HEK293 (cell line): ENCODE measurements at regions not wholly inside any gene's neighbourhood (a gene's known extent, or its start where the extent isn't known, plus 50 kb on each side); places are given as distances from the start of the nearest gene placed in this dataset.
A peak's percentile ranks its signal among the peaks of the same experiment; 100 is the strongest.

ENCODE experiments used
- CTCF ChIA-PET: fragments of 350-600 bp; formaldehyde crosslinking; extraction: SDS; loops from one replicate; lab custom pipeline; 2021; ENCODE audit warnings: antibody characterized with exemption; lab: Yijun Ruan, JAX
- POLR2A ChIA-PET: fragments of 300-600 bp; formaldehyde crosslinking; extraction: SDS; loops from one replicate; lab custom pipeline; 2020; ENCODE audit warnings: antibody characterized with exemption, inconsistent platforms; lab: Yijun Ruan, JAX
- H3K27ac ChIP-seq: fragments of 200-500 bp; sonication (Bioruptor generic); 2 replicates; pipeline ENCODE4 v1.5.1; 2014; ENCODE audit warnings: low read depth, low read length, control low read depth, inconsistent platforms; ENCODE audit errors: extremely low read depth
- H3K36me3 ChIP-seq, 2 experiments: fragments of 200-500 bp in 1 of 2; sonication (Bioruptor generic) in 1 of 2; 1 replicate in 1 of 2; 2 replicates in 1 of 2; pipeline ENCODE4 v1.5.1; 2014 to 2017; ENCODE audit warnings: inconsistent platforms in 2 of 2, low read length in 2 of 2; ENCODE audit not compliant: control insufficient read depth in 2 of 2, insufficient read depth in 1 of 2
- H3K4me1 ChIP-seq: fragments of 200-500 bp; sonication (Bioruptor generic); 2 replicates; pipeline ENCODE4 v1.5.1; 2014; ENCODE audit warnings: mild to moderate bottlenecking, low read length, inconsistent platforms; ENCODE audit not compliant: control insufficient read depth, insufficient read depth
- H3K4me3 ChIP-seq: 2 replicates; pipeline ENCODE4 v1.5.1; 2011; ENCODE audit warnings: low read depth, mild to moderate bottlenecking, control low read depth, low read length, moderate library complexity
- H3K9me3 ChIP-seq: fragments of 200-500 bp; sonication (Bioruptor generic); 2 replicates; pipeline ENCODE4 v1.5.1; 2014; ENCODE audit warnings: low read depth, low read length, inconsistent platforms; ENCODE audit not compliant: control insufficient read depth, insufficient read depth
- WT1 ChIP-seq: fragments of 450-650 bp; formaldehyde crosslinking; IDR thresholded peaks from 2 replicates; pipeline ENCODE4 v1.5.1; 2016; ENCODE audit warnings: missing biosample characterization, missing genetic modification characterization
- YY2 ChIP-seq: fragments of 450-650 bp; formaldehyde crosslinking; IDR thresholded peaks from 2 replicates; pipeline ENCODE4 v1.5.1; 2016; ENCODE audit warnings: missing biosample characterization, missing genetic modification characterization
- ZFHX2 ChIP-seq: fragments of 450-650 bp; formaldehyde crosslinking; conservative IDR thresholded peaks from 2 replicates; pipeline ENCODE4 v1.5.1; 2016; ENCODE audit warnings: missing biosample characterization, missing genetic modification characterization
- ZNF114 ChIP-seq: fragments of 450-650 bp; formaldehyde crosslinking; IDR thresholded peaks from 2 replicates; pipeline ENCODE4 v1.5.0; 2017; ENCODE audit warnings: missing biosample characterization, missing genetic modification characterization
- ZNF629 ChIP-seq: fragments of 450-650 bp; formaldehyde crosslinking; IDR thresholded peaks from 2 replicates; pipeline ENCODE4 v1.5.1; 2017; ENCODE audit warnings: missing biosample characterization, missing genetic modification characterization
- TF ChIP-seq, protein P1 (sequence below): fragments of 450-650 bp; formaldehyde crosslinking; IDR thresholded peaks from 2 replicates; pipeline ENCODE4 v1.5.1; 2017; ENCODE audit warnings: missing biosample characterization, mild to moderate bottlenecking, missing genetic modification characterization, moderate library complexity
- TF ChIP-seq, protein P2 (sequence below): fragments of 450-650 bp; formaldehyde crosslinking; IDR thresholded peaks from 2 replicates; pipeline ENCODE4 v1.5.1; 2016; ENCODE audit warnings: missing biosample characterization, missing genetic modification characterization
- TF ChIP-seq, protein P3 (sequence below): fragments of 450-650 bp; formaldehyde crosslinking; IDR thresholded peaks from 2 replicates; pipeline ENCODE4 v1.5.1; 2016; ENCODE audit warnings: missing biosample characterization, missing genetic modification characterization, borderline replicate concordance

DNA sequence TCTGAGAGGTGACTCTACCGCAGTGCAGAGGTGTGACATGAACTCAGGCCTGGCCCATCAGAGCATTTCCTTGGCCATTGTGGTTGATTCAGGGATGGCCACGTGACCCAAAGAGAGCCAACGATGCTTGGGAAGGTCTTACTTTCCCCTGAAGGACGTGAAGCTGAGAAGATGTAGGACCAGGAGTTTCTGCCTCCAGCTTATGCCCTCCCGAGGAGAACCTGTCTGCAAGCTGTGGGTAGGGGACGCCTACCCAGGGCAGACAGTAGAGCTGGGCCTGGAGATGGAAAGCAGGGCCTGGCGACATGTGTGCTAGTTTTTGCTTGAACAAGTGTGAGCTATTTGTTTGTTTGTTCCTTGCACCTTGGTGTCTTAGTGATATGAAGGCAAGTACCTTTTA, 89.4 kb downstream of the RPLP1 start:
- ChIA-PET POLR2A (no interaction called here), CTCF (interaction anchor here (0.9 kb wide), 1 partner anchor 181 kb away, joined by 5 read pairs; no protein-coding TSS in a partner anchor)
- Histone ChIP-seq H3K4me1 (no peaks in the 10 kb centered on the region; the same call in 1 of the 2 replicates), H3K9me3 (no peaks in the 10 kb centered on the region), H3K4me3 (no peak overlapping the region), H3K36me3 (no peaks in the 10 kb centered on the region), H3K27ac (no peak overlapping the region)
- TF ChIP-seq, protein P1, sequence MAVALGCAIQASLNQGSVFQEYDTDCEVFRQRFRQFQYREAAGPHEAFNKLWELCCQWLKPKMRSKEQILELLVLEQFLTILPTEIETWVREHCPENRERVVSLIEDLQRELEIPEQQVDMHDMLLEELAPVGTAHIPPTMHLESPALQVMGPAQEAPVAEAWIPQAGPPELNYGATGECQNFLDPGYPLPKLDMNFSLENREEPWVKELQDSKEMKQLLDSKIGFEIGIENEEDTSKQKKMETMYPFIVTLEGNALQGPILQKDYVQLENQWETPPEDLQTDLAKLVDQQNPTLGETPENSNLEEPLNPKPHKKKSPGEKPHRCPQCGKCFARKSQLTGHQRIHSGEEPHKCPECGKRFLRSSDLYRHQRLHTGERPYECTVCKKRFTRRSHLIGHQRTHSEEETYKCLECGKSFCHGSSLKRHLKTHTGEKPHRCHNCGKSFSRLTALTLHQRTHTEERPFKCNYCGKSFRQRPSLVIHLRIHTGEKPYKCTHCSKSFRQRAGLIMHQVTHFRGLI (tag by site-specific recombination): no peak
- TF ChIP-seq ZNF114 (no peak), WT1 (tag by site-specific recombination) (no peak), ZNF629 (tag by site-specific recombination) (no peak)

DNA sequence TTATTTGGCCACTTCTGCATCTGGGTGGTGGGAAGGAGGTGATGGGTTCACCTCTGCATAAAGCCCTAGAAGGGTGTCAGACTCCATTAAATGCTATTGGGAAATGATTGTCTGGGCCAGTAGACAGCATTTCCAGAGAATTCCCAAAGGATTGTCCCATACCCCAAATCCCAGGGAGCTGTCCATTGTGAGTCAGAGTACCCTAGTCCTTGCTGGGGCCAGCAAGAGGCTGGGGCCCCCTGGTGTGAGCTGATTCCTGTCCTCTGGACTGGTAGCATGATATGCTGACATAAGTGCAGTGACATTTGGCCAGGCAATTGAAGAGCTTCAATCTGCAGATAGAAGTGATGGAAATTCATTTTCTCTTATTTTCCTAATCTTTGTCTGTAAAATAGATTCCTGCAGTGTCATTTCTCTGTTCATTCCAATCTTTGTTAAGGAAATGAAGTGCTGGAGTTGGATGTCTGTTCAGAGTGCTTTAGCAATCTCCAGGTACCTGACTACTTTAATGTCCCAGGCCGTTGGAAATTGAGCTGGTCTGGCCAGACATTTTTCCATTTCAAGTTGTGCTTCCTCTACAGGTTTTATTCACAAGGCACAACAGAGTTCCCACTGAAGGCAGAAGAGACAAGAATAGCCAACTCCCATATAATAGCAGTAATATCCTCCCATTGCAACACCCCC, 91.2 kb downstream of the RPLP1 start:
- ChIA-PET CTCF (interaction anchor here (0.6 to 1.5 kb wide), 4 partner anchors 14 to 889 kb away, joined by 3 to 10 read pairs (median 4); no protein-coding TSS in a partner anchor), POLR2A (interaction anchor here (1.1 kb wide), 1 partner anchor 13 kb away, joined by 3 read pairs; no protein-coding TSS in a partner anchor)
- H3K27ac ChIP-seq: no peak overlapping the region
- no peaks in the 10 kb centered on the region for H3K36me3 ChIP-seq
- H3K4me3 ChIP-seq: no peak overlapping the region
- H3K4me1 ChIP-seq: no peaks in the 10 kb centered on the region
- no peaks in the 10 kb centered on the region for H3K9me3 ChIP-seq
- TF ChIP-seq YY2 (tag by site-specific recombination): no peak
- TF ChIP-seq, protein P2, sequence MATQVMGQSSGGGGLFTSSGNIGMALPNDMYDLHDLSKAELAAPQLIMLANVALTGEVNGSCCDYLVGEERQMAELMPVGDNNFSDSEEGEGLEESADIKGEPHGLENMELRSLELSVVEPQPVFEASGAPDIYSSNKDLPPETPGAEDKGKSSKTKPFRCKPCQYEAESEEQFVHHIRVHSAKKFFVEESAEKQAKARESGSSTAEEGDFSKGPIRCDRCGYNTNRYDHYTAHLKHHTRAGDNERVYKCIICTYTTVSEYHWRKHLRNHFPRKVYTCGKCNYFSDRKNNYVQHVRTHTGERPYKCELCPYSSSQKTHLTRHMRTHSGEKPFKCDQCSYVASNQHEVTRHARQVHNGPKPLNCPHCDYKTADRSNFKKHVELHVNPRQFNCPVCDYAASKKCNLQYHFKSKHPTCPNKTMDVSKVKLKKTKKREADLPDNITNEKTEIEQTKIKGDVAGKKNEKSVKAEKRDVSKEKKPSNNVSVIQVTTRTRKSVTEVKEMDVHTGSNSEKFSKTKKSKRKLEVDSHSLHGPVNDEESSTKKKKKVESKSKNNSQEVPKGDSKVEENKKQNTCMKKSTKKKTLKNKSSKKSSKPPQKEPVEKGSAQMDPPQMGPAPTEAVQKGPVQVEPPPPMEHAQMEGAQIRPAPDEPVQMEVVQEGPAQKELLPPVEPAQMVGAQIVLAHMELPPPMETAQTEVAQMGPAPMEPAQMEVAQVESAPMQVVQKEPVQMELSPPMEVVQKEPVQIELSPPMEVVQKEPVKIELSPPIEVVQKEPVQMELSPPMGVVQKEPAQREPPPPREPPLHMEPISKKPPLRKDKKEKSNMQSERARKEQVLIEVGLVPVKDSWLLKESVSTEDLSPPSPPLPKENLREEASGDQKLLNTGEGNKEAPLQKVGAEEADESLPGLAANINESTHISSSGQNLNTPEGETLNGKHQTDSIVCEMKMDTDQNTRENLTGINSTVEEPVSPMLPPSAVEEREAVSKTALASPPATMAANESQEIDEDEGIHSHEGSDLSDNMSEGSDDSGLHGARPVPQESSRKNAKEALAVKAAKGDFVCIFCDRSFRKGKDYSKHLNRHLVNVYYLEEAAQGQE (tag by site-specific recombination): peak; percentile 78

DNA sequence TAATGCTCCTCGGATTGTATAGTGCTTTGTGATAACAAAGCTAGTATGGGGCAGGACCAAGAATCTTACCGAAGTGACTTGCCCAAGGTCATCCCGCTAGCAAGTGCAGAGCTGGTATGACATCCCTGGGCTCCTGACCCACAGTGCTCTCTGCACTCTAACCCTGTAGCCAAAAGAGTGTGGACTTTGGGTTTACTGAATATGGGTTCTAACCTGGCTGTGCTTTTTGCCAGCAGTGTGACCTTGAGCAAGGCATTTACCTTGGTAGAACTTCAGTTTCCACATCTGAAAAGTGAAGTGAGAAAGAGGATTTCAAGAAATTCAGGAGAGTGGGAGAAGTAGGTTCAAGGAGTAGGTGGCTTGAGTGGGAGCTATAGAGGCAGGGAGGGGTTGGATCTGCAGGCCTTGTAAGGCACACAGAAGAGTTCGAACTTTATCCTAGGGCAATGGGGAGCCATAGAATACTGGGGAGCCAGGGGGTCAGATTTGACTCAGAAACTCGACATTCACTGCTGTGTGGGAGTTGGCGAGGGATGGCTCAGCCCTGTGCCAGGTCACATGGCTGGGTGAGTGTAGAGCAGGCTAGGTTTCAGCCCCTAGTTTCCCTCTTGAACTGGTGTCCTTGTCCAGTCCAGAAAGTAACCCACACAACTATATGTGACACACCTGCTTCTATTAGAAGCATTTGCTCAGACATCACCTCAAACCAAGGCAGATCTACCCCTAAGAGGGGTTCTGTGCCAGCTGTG, 91.9 kb downstream of the RPLP1 start:
- no peak overlapping the region for H3K4me3 ChIP-seq
- POLR2A ChIA-PET: interaction anchor here (0.9 to 1.1 kb wide), 2 partner anchors 12 to 554 kb away, joined by 3 to 4 read pairs; no protein-coding TSS in a partner anchor
- CTCF ChIA-PET: interaction anchor here (0.6 to 1.5 kb wide), 4 partner anchors 13 to 889 kb away, joined by 3 to 10 read pairs (median 4); no protein-coding TSS in a partner anchor
- TF ChIP-seq, protein P3, sequence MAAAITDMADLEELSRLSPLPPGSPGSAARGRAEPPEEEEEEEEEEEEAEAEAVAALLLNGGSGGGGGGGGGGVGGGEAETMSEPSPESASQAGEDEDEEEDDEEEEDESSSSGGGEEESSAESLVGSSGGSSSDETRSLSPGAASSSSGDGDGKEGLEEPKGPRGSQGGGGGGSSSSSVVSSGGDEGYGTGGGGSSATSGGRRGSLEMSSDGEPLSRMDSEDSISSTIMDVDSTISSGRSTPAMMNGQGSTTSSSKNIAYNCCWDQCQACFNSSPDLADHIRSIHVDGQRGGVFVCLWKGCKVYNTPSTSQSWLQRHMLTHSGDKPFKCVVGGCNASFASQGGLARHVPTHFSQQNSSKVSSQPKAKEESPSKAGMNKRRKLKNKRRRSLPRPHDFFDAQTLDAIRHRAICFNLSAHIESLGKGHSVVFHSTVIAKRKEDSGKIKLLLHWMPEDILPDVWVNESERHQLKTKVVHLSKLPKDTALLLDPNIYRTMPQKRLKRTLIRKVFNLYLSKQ: no peak
- peak; percentile 27; the same call in 1 of the 2 replicates for TF ChIP-seq ZFHX2
- TF ChIP-seq, all 188 proteins: peak for 1
- H3K9me3 ChIP-seq: no peaks in the 10 kb centered on the region
- H3K4me1 ChIP-seq: no peaks in the 10 kb centered on the region
- H3K36me3 ChIP-seq: no peaks in the 10 kb centered on the region
- no peak overlapping the region for H3K27ac ChIP-seq
